ENCODE measurements at regions not wholly inside any gene's neighbourhood (a gene's known extent, or its start where the extent isn't known, plus 50 kb on each side); places are given as distances from the start of the nearest gene placed in this dataset.

- H3K4me1 Mint-ChIP-seq (ENCODE audit: low read depth), result no peaks in the 10 kb centered on the region
- H3K27me3 Mint-ChIP-seq (ENCODE audit: low read depth), result peaks cover 9% of the 10 kb centered on the region
- DNase-seq, result no peak
- H3K9me3 Mint-ChIP-seq, result no peaks in the 10 kb centered on the region
- no peak overlapping the region for H3K4me3 Mint-ChIP-seq
- no peak for ATAC-seq
- no peaks in the 10 kb centered on the region for H3K36me3 Mint-ChIP-seq (ENCODE audit: insufficient read depth)
Measured at GRCh38 chr5:174877987-174878386, 153.6 kb downstream of the MSX2 start.

GRCh38 chr5:174872271-174872670, 147.9 kb downstream of the MSX2 start:
- no peaks in the 10 kb centered on the region for H3K9me3 Mint-ChIP-seq
- H3K27me3 Mint-ChIP-seq (ENCODE audit: low read depth), result peaks cover 24% of the 10 kb centered on the region
- H3K4me3 Mint-ChIP-seq, result no peak overlapping the region
- ATAC-seq (no peak), DNase-seq (no peak)
- no peaks in the 10 kb centered on the region for H3K36me3 Mint-ChIP-seq (ENCODE audit: insufficient read depth)
- no peaks in the 10 kb centered on the region for H3K4me1 Mint-ChIP-seq (ENCODE audit: low read depth)

GRCh38 chr5:174852143-174852542, 127.8 kb downstream of the MSX2 start:
- peaks cover 4% of the 10 kb centered on the region for H3K9me3 Mint-ChIP-seq
- H3K36me3 Mint-ChIP-seq (ENCODE audit: insufficient read depth), result no peaks in the 10 kb centered on the region
- DNase-seq, result no peak
- H3K4me1 Mint-ChIP-seq (ENCODE audit: low read depth), result no peaks in the 10 kb centered on the region
- H3K27me3 Mint-ChIP-seq (ENCODE audit: low read depth), result peaks cover 2% of the 10 kb centered on the region
- no peak for ATAC-seq
- no peak overlapping the region for H3K4me3 Mint-ChIP-seq

- no peak for DNase-seq
- H3K4me1 Mint-ChIP-seq (ENCODE audit: low read depth), result no peaks in the 10 kb centered on the region
- no peaks in the 10 kb centered on the region for H3K36me3 Mint-ChIP-seq (ENCODE audit: insufficient read depth)
- H3K27me3 Mint-ChIP-seq (ENCODE audit: low read depth), result peaks cover 2% of the 10 kb centered on the region
- H3K9me3 Mint-ChIP-seq, result peaks cover 4% of the 10 kb centered on the region
- H3K4me3 Mint-ChIP-seq, result no peak overlapping the region
- ATAC-seq, result no peak
Measured at GRCh38 chr5:174850565-174851169, 126.3 kb downstream of the MSX2 start.

GRCh38 chr5:174849426-174849825, 125.0 kb downstream of the MSX2 start:
- Mint-ChIP-seq H3K9me3 (peaks cover 4% of the 10 kb centered on the region), H3K4me3 (no peak overlapping the region)
- ATAC-seq, result no peak

GRCh38 chr5:174844971-174845370, 120.6 kb downstream of the MSX2 start:
- DNase-seq, result no peak
- Mint-ChIP-seq H3K27me3 (ENCODE audit: low read depth) (peaks cover 5% of the 10 kb centered on the region), H3K9me3 (peaks cover 4% of the 10 kb centered on the region), H3K4me3 (no peak overlapping the region), H3K4me1 (ENCODE audit: low read depth) (no peaks in the 10 kb centered on the region), H3K36me3 (ENCODE audit: insufficient read depth) (no peaks in the 10 kb centered on the region)
- ATAC-seq, result no peak

More at GRCh38 chr5:174849426-174849825, 125.0 kb downstream of the MSX2 start:
- no peaks in the 10 kb centered on the region for H3K36me3 Mint-ChIP-seq (ENCODE audit: insufficient read depth)
- H3K27me3 Mint-ChIP-seq (ENCODE audit: low read depth), result no peaks in the 10 kb centered on the region
- no peak for DNase-seq
- no peaks in the 10 kb centered on the region for H3K4me1 Mint-ChIP-seq (ENCODE audit: low read depth)

- Mint-ChIP-seq H3K4me1 (ENCODE audit: low read depth) (no peaks in the 10 kb centered on the region), H3K27me3 (ENCODE audit: low read depth) (peaks cover 10% of the 10 kb centered on the region), H3K36me3 (ENCODE audit: insufficient read depth) (no peaks in the 10 kb centered on the region), H3K9me3 (peaks cover 3% of the 10 kb centered on the region), H3K4me3 (no peak overlapping the region)
- ATAC-seq, result no peak
- DNase-seq, result no peak
Measured at GRCh38 chr5:174843263-174844250, 119.2 kb downstream of the MSX2 start.

- H3K9me3 Mint-ChIP-seq, result no peaks in the 10 kb centered on the region
- no peak for ATAC-seq
Measured at GRCh38 chr5:174840435-174840834, 116.1 kb downstream of the MSX2 start.

GRCh38 chr5:174839196-174839595, 114.8 kb downstream of the MSX2 start:
- H3K27me3 Mint-ChIP-seq (ENCODE audit: low read depth), result peaks cover 10% of the 10 kb centered on the region
- no peak for ATAC-seq
- no peaks in the 10 kb centered on the region for H3K4me1 Mint-ChIP-seq (ENCODE audit: low read depth)
- H3K4me3 Mint-ChIP-seq, result no peak overlapping the region
- H3K36me3 Mint-ChIP-seq (ENCODE audit: insufficient read depth), result no peaks in the 10 kb centered on the region
- no peak for DNase-seq
- H3K9me3 Mint-ChIP-seq, result no peaks in the 10 kb centered on the region

More at GRCh38 chr5:174840435-174840834, 116.1 kb downstream of the MSX2 start:
- no peaks in the 10 kb centered on the region for H3K4me1 Mint-ChIP-seq (ENCODE audit: low read depth)
- no peak for DNase-seq
- H3K4me3 Mint-ChIP-seq, result no peak overlapping the region
- H3K27me3 Mint-ChIP-seq (ENCODE audit: low read depth), result peaks cover 10% of the 10 kb centered on the region
- no peaks in the 10 kb centered on the region for H3K36me3 Mint-ChIP-seq (ENCODE audit: insufficient read depth)

- no peaks in the 10 kb centered on the region for H3K4me1 Mint-ChIP-seq (ENCODE audit: low read depth)
- no peak for DNase-seq
- H3K9me3 Mint-ChIP-seq, result no peaks in the 10 kb centered on the region
- no peak overlapping the region for H3K4me3 Mint-ChIP-seq
- no peaks in the 10 kb centered on the region for H3K36me3 Mint-ChIP-seq (ENCODE audit: insufficient read depth)
- H3K27me3 Mint-ChIP-seq (ENCODE audit: low read depth), result peaks cover 10% of the 10 kb centered on the region
- no peak for ATAC-seq
Measured at GRCh38 chr5:174837919-174838902, 113.8 kb downstream of the MSX2 start.

- Mint-ChIP-seq H3K9me3 (no peaks in the 10 kb centered on the region), H3K4me1 (ENCODE audit: low read depth) (no peaks in the 10 kb centered on the region), H3K4me3 (no peak overlapping the region), H3K36me3 (ENCODE audit: insufficient read depth) (no peaks in the 10 kb centered on the region), H3K27me3 (ENCODE audit: low read depth) (peaks cover 8% of the 10 kb centered on the region)
- ATAC-seq, result no peak
- DNase-seq, result no peak
Measured at GRCh38 chr5:174834081-174834480, 109.7 kb downstream of the MSX2 start.

- Mint-ChIP-seq H3K9me3 (no peaks in the 10 kb centered on the region), H3K36me3 (ENCODE audit: insufficient read depth) (no peaks in the 10 kb centered on the region), H3K4me1 (ENCODE audit: low read depth) (no peaks in the 10 kb centered on the region), H3K4me3 (no peak overlapping the region), H3K27me3 (ENCODE audit: low read depth) (peaks cover 4% of the 10 kb centered on the region)
- DNase-seq (no peak), ATAC-seq (no peak)
Measured at GRCh38 chr5:174832811-174833210, 108.4 kb downstream of the MSX2 start.

GRCh38 chr5:174832025-174832424, 107.6 kb downstream of the MSX2 start:
- H3K36me3 Mint-ChIP-seq (ENCODE audit: insufficient read depth), result no peaks in the 10 kb centered on the region
- ATAC-seq, result no peak
- DNase-seq, result no peak
- no peaks in the 10 kb centered on the region for H3K4me1 Mint-ChIP-seq (ENCODE audit: low read depth)
- H3K27me3 Mint-ChIP-seq (ENCODE audit: low read depth), result peaks cover 4% of the 10 kb centered on the region
- H3K9me3 Mint-ChIP-seq, result no peaks in the 10 kb centered on the region
- H3K4me3 Mint-ChIP-seq, result no peak overlapping the region

GRCh38 chr5:174831031-174831660, 106.8 kb downstream of the MSX2 start:
- H3K36me3 Mint-ChIP-seq (ENCODE audit: insufficient read depth), result no peaks in the 10 kb centered on the region
- no peak overlapping the region for H3K4me3 Mint-ChIP-seq
- no peaks in the 10 kb centered on the region for H3K9me3 Mint-ChIP-seq
- H3K4me1 Mint-ChIP-seq (ENCODE audit: low read depth), result no peaks in the 10 kb centered on the region
- DNase-seq (no peak), ATAC-seq (no peak)
- H3K27me3 Mint-ChIP-seq (ENCODE audit: low read depth), result peaks cover 4% of the 10 kb centered on the region

All from activated T-cell treated with anti-CD3 and anti-CD28 coated beads, Interleukin-2, amount 50 U/mL, for 4 hours (primary cell).